Activated CD8-positive, alpha-beta T cell treated with anti-CD3 and anti-CD28 coated beads for 36 hours (primary cell): ENCODE measurements at regions not wholly inside any gene's neighbourhood (a gene's known extent, or its start where the extent isn't known, plus 50 kb on each side); places are given as distances from the start of the nearest gene placed in this dataset.
"Not testable (repeated sequence)": the region's sequence is repeated elsewhere in the genome, so short reads cannot be mapped to it uniquely, and the experiment has no call there.

Source experiments
- ATAC-seq: fragments of 200-7000 bp; cut with Tn5 transposase; one replicate; pipeline ENCODE4 v1.10.0; 2021; ENCODE audit warnings: mild to moderate bottlenecking, moderate library complexity
- CTCF ChIA-PET: fragments of 350-600 bp; sonication (Branson Sonifier 250); formaldehyde crosslinking; loops from one replicate; lab custom pipeline; 2021; ENCODE audit warnings: antibody characterized with exemption; lab: Charles Lee
- POLR2A ChIA-PET: fragments of 350-600 bp; sonication (Branson Sonifier 250); formaldehyde crosslinking; loops from one replicate; lab custom pipeline; 2021; ENCODE audit warnings: antibody characterized with exemption; lab: Charles Lee
- DNase-seq: peaks from one replicate; pipeline ENCODE4 v3.0.0-alpha.2; 2020
- H3K27ac Mint-ChIP-seq: one replicate; pipeline ENCODE4 v1.8.0; 2021; ENCODE audit warnings: mild to moderate bottlenecking, mixed read lengths
- H3K27me3 Mint-ChIP-seq: one replicate; pipeline ENCODE4 v1.8.0; 2021; ENCODE audit warnings: mixed read lengths
- H3K36me3 Mint-ChIP-seq: one replicate; pipeline ENCODE4 v1.8.0; 2021; ENCODE audit warnings: low read depth, mixed read lengths
- H3K4me1 Mint-ChIP-seq: one replicate; pipeline ENCODE4 v1.8.0; 2021; ENCODE audit warnings: low read depth, mixed read lengths
- H3K4me3 Mint-ChIP-seq: one replicate; pipeline ENCODE4 v1.8.0; 2021; ENCODE audit warnings: mild to moderate bottlenecking, moderate library complexity, mixed read lengths
- H3K9me3 Mint-ChIP-seq: one replicate; pipeline ENCODE4 v1.8.0; 2021; ENCODE audit warnings: mixed read lengths
- CTCF ChIP-seq: fragments of 200-600 bp; IDR thresholded peaks from one replicate; pipeline ENCODE4 v1.8.0; 2022; ENCODE audit warnings: antibody characterized with exemption, mild to moderate bottlenecking
- intact Hi-C: fragments of 100-400 bp; cut with micrococcal nuclease; formaldehyde crosslinking; loops from one replicate; pipeline ENCODE4 v1.10.0; 2022

GRCh38 chr10:35271086-35271858, 65.0 kb upstream of the CCNY start:
- CTCF ChIA-PET: interaction anchor here (1.5 kb wide), 1 partner anchor 22 kb away, joined by 3 read pairs; no protein-coding TSS in a partner anchor
- intact Hi-C loops: no loop called here
- POLR2A ChIA-PET: interaction anchor here (0.6 to 1.0 kb wide), 2 partner anchors 116 to 151 kb away, joined by 3 to 5 read pairs; no protein-coding TSS in a partner anchor

GRCh38 chr10:35271859-35272165, 64.5 kb upstream of the CCNY start:
- peaks cover 13% of the 10 kb centered on the region for H3K4me1 Mint-ChIP-seq
- H3K9me3 Mint-ChIP-seq, DNase-seq, H3K27me3 Mint-ChIP-seq, H3K4me3 Mint-ChIP-seq, H3K27ac Mint-ChIP-seq, intact Hi-C loops, ATAC-seq, H3K36me3 Mint-ChIP-seq: not testable (repeated sequence)
- ChIA-PET CTCF (interaction anchor here (1.5 kb wide), 1 partner anchor 22 kb away, joined by 3 read pairs; no protein-coding TSS in a partner anchor), POLR2A (interaction anchor here (0.6 kb wide), 1 partner anchor 115 kb away, joined by 5 read pairs; no protein-coding TSS in a partner anchor)

More at GRCh38 chr10:35271086-35271858, 65.0 kb upstream of the CCNY start:
- no peak for TF ChIP-seq CTCF
- peaks cover 7% of the 10 kb centered on the region for H3K9me3 Mint-ChIP-seq
- ATAC-seq (no peak), DNase-seq (no peak)
- H3K4me3 Mint-ChIP-seq: no peak overlapping the region
- H3K27me3 Mint-ChIP-seq: peaks cover 7% of the 10 kb centered on the region
- H3K4me1 Mint-ChIP-seq: peaks cover 13% of the 10 kb centered on the region
- no peak overlapping the region for H3K27ac Mint-ChIP-seq
- H3K36me3 Mint-ChIP-seq: no peaks in the 10 kb centered on the region

GRCh38 chr10:35272401-35272800, 63.9 kb upstream of the CCNY start:
- H3K27me3 Mint-ChIP-seq, intact Hi-C loops, H3K9me3 Mint-ChIP-seq, DNase-seq, CTCF ChIA-PET, ATAC-seq, H3K36me3 Mint-ChIP-seq, H3K4me3 Mint-ChIP-seq, H3K27ac Mint-ChIP-seq: not testable (repeated sequence)
- H3K4me1 Mint-ChIP-seq: peaks cover 13% of the 10 kb centered on the region
- POLR2A ChIA-PET: interaction anchor here (0.7 kb wide), 1 partner anchor 213 kb away, joined by 3 read pairs; no protein-coding TSS in a partner anchor

- H3K9me3 Mint-ChIP-seq, DNase-seq, H3K4me3 Mint-ChIP-seq, CTCF ChIA-PET, intact Hi-C loops, H3K27ac Mint-ChIP-seq, H3K36me3 Mint-ChIP-seq, ATAC-seq, POLR2A ChIA-PET, H3K27me3 Mint-ChIP-seq: not testable (repeated sequence)
- H3K4me1 Mint-ChIP-seq: peaks cover 13% of the 10 kb centered on the region
Observed at GRCh38 chr10:35273994-35274393, 62.3 kb upstream of the CCNY start.

GRCh38 chr10:35274498-35275060, 61.7 kb upstream of the CCNY start:
- Mint-ChIP-seq H3K27ac (no peak overlapping the region), H3K36me3 (no peaks in the 10 kb centered on the region), H3K4me3 (no peak overlapping the region), H3K27me3 (peaks cover 7% of the 10 kb centered on the region), H3K4me1 (peaks cover 13% of the 10 kb centered on the region), H3K9me3 (peaks cover 7% of the 10 kb centered on the region)
- TF ChIP-seq CTCF: no peak
- intact Hi-C loops: no loop called here
- DNase-seq (no peak), ATAC-seq (no peak)
- POLR2A ChIA-PET: no interaction called here
- CTCF ChIA-PET: interaction anchor here (0.7 kb wide), 1 partner anchor 12 kb away, joined by 3 read pairs; no protein-coding TSS in a partner anchor

GRCh38 chr10:35276889-35277288, 59.4 kb upstream of the CCNY start:
- no peak overlapping the region for H3K4me3 Mint-ChIP-seq
- ChIA-PET CTCF (interaction anchor here (1.5 kb wide), 1 partner anchor 336 kb away, joined by 3 read pairs; no protein-coding TSS in a partner anchor), POLR2A (no interaction called here)
- H3K4me1 Mint-ChIP-seq: no peaks in the 10 kb centered on the region
- ATAC-seq (no peak), DNase-seq (no peak)
- H3K27ac Mint-ChIP-seq: no peak overlapping the region
- H3K9me3 Mint-ChIP-seq: peaks cover 12% of the 10 kb centered on the region
- no peaks in the 10 kb centered on the region for H3K36me3 Mint-ChIP-seq
- peaks cover 7% of the 10 kb centered on the region for H3K27me3 Mint-ChIP-seq
- intact Hi-C loops: no loop called here
- no peak for TF ChIP-seq CTCF

GRCh38 chr10:35280246-35280645, 56.1 kb upstream of the CCNY start:
- ATAC-seq, H3K9me3 Mint-ChIP-seq, DNase-seq, intact Hi-C loops, H3K4me3 Mint-ChIP-seq, H3K27ac Mint-ChIP-seq, H3K36me3 Mint-ChIP-seq, H3K4me1 Mint-ChIP-seq, H3K27me3 Mint-ChIP-seq, CTCF ChIA-PET: not testable (repeated sequence)
- POLR2A ChIA-PET: interaction anchor here (0.6 kb wide), 1 partner anchor 311 kb away, joined by 3 read pairs; no protein-coding TSS in a partner anchor
